GM23248 (cell line): ENCODE measurements at regions not wholly inside any gene's neighbourhood (a gene's known extent, or its start where the extent isn't known, plus 50 kb on each side); places are given as distances from the start of the nearest gene placed in this dataset.
"Not testable (repeated sequence)": the region's sequence is repeated elsewhere in the genome, so short reads cannot be mapped to it uniquely, and the experiment has no call there.

Source experiments
- EZH2 ChIP-seq: fragments of 200-600 bp; sonication (generic); IDR thresholded peaks from 2 replicates; pipeline ENCODE4 v1.6.1; 2018; ENCODE audit warnings: antibody characterized with exemption, mild to moderate bottlenecking; ENCODE audit not compliant: insufficient read depth, poor library complexity, severe bottlenecking
- EZH2phosphoT487 ChIP-seq: fragments of 200-600 bp; sonication (generic); IDR thresholded peaks from 2 replicates; pipeline ENCODE4 v1.6.1; 2018; ENCODE audit warnings: antibody characterized with exemption, moderate library complexity, mild to moderate bottlenecking, low read depth; ENCODE audit not compliant: insufficient read depth

DNA sequence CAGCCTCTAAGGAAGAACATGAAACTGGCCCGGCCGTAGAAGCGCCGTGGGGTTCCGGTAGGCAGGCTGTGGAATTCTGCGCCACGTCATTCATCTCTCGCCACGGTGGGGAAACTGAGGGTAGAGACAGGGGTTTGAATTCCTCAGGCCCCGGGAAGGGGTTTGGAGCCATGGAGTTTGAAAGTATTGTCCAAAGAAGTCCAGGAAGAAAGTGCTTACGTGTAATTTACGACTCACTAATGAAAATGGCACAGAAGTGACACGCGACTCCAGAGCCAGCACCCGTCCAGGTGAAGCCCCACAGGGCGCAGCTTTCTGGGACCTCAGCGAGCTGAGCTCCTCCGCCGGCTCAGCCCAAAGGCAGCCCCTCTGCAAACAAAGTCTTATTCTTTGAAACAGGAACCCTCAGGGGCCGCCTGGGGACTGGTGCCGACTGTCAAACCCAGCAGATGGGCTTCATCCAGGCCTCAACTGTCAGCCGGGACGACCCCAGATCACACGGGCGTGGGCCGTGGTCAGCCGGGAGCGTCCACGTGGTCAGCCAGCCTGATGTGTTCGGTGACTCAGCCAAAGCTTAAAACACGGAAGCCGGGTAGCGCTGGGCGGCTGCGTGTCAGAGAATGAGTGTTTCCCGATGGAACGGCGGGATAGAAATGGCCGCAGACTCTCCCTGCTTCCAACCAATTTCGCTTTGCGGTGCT lies 200.0 kb downstream of the LAT start:
- not testable (repeated sequence) for TF ChIP-seq EZH2, EZH2phosphoT487
